GM13977 (cell line): ENCODE measurements at regions not wholly inside any gene's neighbourhood (a gene's known extent, or its start where the extent isn't known, plus 50 kb on each side); places are given as distances from the start of the nearest gene placed in this dataset.

ENCODE experiments used
- DNase-seq: peaks from one replicate; pipeline ENCODE4 v3.0.0; 2012; ENCODE audit warnings: low spot score
- in situ Hi-C: fragments of 300-500 bp; cut with MboI; formaldehyde crosslinking; loops from one replicate; pipeline ENCODE4 v1.12.0; 2022; ENCODE audit warnings: low sequenced_read_pairs, low pct_unique_long_range_greater_than_20kb, mixed read lengths, inconsistent platforms; ENCODE audit not compliant: unreplicated experiment
- TF ChIP-seq, protein P1 (sequence below): IDR thresholded peaks from 2 replicates; pipeline ENCODE4 v1.5.1; 2012; ENCODE audit warnings: mild to moderate bottlenecking, control low read depth; ENCODE audit not compliant: insufficient read depth; ENCODE audit errors: extremely low read depth, missing control alignments

DNA sequence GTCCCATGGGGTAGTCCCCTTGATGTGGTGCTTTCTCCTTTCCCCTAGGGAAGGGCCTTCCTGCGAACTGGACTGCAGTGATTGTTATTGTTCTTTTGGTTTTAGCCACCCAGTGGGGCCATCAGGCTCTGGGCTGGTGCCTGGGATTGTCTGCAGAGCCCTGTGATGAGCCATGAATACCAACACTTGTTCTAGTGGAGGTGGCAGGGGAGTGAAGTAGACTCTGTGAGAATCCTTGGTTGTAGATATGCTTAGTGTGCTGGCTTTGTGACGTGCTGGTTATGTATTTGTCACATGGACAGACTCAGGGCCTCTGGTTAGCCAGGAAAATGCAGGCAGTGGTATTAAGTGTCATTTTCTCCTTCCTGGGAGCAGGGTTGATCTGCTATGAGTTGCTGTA, 51.8 kb upstream of the NDUFB4 start:
- no peak for DNase-seq
- TF ChIP-seq, protein P1, sequence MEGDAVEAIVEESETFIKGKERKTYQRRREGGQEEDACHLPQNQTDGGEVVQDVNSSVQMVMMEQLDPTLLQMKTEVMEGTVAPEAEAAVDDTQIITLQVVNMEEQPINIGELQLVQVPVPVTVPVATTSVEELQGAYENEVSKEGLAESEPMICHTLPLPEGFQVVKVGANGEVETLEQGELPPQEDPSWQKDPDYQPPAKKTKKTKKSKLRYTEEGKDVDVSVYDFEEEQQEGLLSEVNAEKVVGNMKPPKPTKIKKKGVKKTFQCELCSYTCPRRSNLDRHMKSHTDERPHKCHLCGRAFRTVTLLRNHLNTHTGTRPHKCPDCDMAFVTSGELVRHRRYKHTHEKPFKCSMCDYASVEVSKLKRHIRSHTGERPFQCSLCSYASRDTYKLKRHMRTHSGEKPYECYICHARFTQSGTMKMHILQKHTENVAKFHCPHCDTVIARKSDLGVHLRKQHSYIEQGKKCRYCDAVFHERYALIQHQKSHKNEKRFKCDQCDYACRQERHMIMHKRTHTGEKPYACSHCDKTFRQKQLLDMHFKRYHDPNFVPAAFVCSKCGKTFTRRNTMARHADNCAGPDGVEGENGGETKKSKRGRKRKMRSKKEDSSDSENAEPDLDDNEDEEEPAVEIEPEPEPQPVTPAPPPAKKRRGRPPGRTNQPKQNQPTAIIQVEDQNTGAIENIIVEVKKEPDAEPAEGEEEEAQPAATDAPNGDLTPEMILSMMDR, result no peak
- in situ Hi-C loops, result no loop called here

GRCh38 chr3:120536642-120537041, 59.5 kb upstream of the NDUFB4 start:
- TF ChIP-seq, protein P1, result no peak
- in situ Hi-C loops, result no loop called here

GRCh38 chr3:120532969-120533368, 63.2 kb upstream of the NDUFB4 start:
- no peak for DNase-seq
- TF ChIP-seq, protein P1, result no peak
- in situ Hi-C loops, result no loop called here

More at GRCh38 chr3:120536642-120537041, 59.5 kb upstream of the NDUFB4 start:
- DNase-seq, result no peak

DNA sequence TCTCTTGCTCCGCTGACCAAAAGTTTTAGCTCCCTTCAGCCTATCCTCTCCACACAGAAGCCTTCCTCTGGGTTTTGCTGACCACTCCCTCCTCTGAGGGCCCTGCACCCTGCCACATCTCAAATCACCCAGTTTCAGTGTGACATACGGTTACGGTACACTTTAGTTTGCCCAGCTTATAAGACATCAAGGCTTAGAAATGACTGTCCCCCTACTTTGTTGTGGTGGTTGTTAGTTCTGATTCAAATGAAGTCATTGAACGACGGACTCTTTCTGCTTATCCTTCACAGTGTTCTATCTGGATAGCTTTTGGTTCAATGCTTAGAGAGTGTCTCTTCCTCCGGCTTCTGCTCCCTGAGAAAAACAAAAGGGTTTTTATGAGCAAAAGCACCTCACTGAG, 68.0 kb upstream of the NDUFB4 start:
- in situ Hi-C loops, result no loop called here
- TF ChIP-seq, protein P1, result no peak
- DNase-seq, result no peak

- in situ Hi-C loops, result no loop called here
- no peak for DNase-seq
- TF ChIP-seq, protein P1, result no peak
Measured at GRCh38 chr3:120526011-120526870, 69.9 kb upstream of the NDUFB4 start.

DNA sequence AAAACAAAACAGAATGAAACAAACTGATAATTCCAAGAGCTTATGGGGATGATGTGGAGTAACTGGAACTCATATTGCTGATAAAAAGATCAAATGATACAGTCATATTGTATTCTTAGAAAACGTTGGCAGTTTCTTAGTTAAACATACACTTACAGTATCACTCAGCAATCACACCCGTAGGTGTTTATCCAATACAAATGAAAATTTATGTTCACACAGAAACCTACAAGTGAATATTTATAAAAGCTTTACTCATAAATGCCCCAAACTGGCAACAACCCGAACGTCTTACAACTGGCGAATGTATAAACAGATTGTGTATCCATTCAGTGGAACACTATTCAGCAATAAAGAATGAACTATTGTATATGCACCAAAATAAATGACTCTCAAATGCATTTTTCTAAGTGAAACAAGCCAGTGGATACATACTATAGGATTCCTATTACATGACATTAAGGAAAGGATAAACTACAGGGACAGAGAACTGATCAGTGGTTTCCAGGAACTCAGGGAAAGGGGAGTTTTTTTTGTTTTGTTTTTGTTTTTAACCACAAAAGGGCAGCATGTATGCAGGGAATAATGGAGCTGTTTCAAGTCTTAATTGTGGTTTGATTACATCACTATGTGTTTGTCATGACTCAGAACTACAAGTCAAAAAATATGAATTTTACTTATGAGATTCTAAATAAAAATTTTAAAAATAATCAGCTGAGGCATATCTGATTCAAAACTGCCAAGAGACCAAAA, 71.8 kb upstream of the NDUFB4 start:
- TF ChIP-seq, protein P1, result no peak
- in situ Hi-C loops, result no loop called here
- no peak for DNase-seq
